Tibial artery (tissue), 4 donors: ENCODE measurements at regions not wholly inside any gene's neighbourhood (a gene's known extent, or its start where the extent isn't known, plus 50 kb on each side); places are given as distances from the start of the nearest gene placed in this dataset.

Source experiments
- DNase-seq, 2 donors: peaks; one replicate each; pipeline ENCODE4 v3.0.0-alpha.2; 2019
- H3K27ac ChIP-seq, 2 donors: fragments of 200-600 bp; sonication (generic) in 1 of 2; 1 replicate in 1 of 2; 2 replicates in 1 of 2; pipeline ENCODE4 v1.5.1; 2018 to 2019; ENCODE audit warnings: mild to moderate bottlenecking in 1 of 2
- H3K27me3 ChIP-seq, 2 donors: fragments of 200-600 bp; sonication (generic) in 1 of 2; one replicate each; pipeline versions ENCODE4 v1.5.1 to v1.6.0; 2016 to 2019
- H3K36me3 ChIP-seq, 3 donors: fragments of 200-600 bp; sonication (generic) in 2 of 3; one replicate each; pipeline ENCODE4 v1.5.1; 2016 to 2019; ENCODE audit warnings: mild to moderate bottlenecking in 2 of 3
- H3K4me1 ChIP-seq, 4 donors: fragments of 200-600 bp; sonication (generic) in 2 of 4; 1 replicate in 3 of 4; 2 replicates in 1 of 4; pipeline ENCODE4 v1.5.1; 2016 to 2019
- H3K4me3 ChIP-seq, 2 donors: fragments of 200-600 bp; sonication (generic) in 1 of 2; 1 replicate in 1 of 2; 2 replicates in 1 of 2; pipeline ENCODE4 v1.5.1; 2018 to 2019; ENCODE audit warnings: mild to moderate bottlenecking in 2 of 2
- H3K9me3 ChIP-seq, 3 donors: fragments of 200-600 bp; sonication (generic) in 1 of 3; one replicate each; pipeline ENCODE4 v1.5.1; 2016 to 2019
- intact Hi-C: fragments of 100-400 bp; cut with DNase I; formaldehyde crosslinking; loops from one replicate; pipeline ENCODE4 v1.15.0; 2023; ENCODE audit warnings: low total_unique reads
- TF ChIP-seq, protein P1 (sequence below), 2 experiments: fragments of 200-600 bp in 1 of 2; fragments of 450-650 bp in 1 of 2; IDR thresholded peaks; one replicate each; pipeline ENCODE4 v1.5.1; 2017 to 2019; ENCODE audit warnings: antibody characterized with exemption in 2 of 2, mild to moderate bottlenecking in 1 of 2, moderate library complexity in 1 of 2

DNA sequence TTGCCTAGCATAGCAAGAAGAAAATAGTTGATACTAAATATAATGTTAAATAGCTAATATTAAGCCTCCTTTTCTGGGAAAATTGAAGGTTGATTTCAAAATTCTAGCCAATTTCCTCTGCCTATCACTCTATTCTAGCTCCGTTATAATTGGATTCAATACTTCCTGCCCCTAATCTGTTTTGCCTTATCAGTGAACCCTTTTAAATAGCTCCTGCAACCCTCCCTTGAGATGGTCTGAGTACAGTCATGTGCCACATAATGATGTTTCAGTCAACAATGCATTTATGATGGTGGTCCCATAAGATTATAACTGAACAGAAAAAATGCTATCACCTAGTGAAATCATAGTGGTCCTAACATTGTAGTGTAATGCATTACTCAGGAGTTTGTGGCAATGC lies 79.7 kb upstream of the PBX1 start:
- Histone ChIP-seq H3K4me1 (no peaks in the 10 kb centered on the region), H3K27me3 (no peaks in the 10 kb centered on the region), H3K9me3 (no peaks in the 10 kb centered on the region), H3K4me3 (no peak overlapping the region), H3K36me3 (no peaks in the 10 kb centered on the region), H3K27ac (no peak overlapping the region)
- no peak for DNase-seq
- TF ChIP-seq, protein P1, sequence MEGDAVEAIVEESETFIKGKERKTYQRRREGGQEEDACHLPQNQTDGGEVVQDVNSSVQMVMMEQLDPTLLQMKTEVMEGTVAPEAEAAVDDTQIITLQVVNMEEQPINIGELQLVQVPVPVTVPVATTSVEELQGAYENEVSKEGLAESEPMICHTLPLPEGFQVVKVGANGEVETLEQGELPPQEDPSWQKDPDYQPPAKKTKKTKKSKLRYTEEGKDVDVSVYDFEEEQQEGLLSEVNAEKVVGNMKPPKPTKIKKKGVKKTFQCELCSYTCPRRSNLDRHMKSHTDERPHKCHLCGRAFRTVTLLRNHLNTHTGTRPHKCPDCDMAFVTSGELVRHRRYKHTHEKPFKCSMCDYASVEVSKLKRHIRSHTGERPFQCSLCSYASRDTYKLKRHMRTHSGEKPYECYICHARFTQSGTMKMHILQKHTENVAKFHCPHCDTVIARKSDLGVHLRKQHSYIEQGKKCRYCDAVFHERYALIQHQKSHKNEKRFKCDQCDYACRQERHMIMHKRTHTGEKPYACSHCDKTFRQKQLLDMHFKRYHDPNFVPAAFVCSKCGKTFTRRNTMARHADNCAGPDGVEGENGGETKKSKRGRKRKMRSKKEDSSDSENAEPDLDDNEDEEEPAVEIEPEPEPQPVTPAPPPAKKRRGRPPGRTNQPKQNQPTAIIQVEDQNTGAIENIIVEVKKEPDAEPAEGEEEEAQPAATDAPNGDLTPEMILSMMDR (IDR thresholded peaks at IDR 0.05): no peak
- intact Hi-C loops: no loop called here

DNA sequence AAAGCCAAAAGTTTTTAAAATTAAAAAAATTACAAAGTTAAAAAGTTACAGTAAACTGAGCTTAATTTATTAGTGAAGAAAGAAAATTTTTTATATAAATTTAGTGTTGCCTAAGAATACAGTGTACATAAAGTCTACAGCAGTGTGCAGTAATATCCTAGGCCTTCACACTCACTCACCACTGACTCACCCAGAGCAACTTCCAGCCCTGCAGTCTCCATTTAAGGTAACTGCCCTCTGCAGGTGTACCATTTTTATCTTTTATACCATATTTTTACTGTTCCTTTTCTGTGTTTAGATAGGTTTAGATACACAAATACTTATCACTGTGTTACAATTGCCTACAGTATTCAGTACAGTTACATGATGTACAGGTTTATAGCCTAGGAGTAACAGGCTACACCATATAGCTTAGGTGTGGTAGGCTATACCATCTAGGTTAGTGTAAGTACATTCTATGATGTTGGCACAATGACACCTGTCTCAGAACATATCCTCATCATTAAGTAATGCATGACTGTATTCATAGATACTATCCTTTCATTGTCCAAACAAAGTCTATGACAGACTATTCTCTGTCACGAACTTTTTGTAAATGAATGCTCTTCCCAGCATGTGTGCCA lies 78.6 kb upstream of the PBX1 start:
- no peak overlapping the region for H3K27ac ChIP-seq
- no peaks in the 10 kb centered on the region for H3K4me1 ChIP-seq
- no peaks in the 10 kb centered on the region for H3K36me3 ChIP-seq
- H3K4me3 ChIP-seq: no peak overlapping the region
- intact Hi-C loops: no loop called here
- no peaks in the 10 kb centered on the region for H3K9me3 ChIP-seq
- H3K27me3 ChIP-seq: no peaks in the 10 kb centered on the region
- DNase-seq: no peak
- TF ChIP-seq, protein P1 (IDR thresholded peaks at IDR 0.05): no peak

- no peak for DNase-seq
- H3K4me1 ChIP-seq: peaks cover 0 to 27% (median 6%) of the 10 kb centered on the region in 4 donors
- H3K36me3 ChIP-seq: no peaks in the 10 kb centered on the region
- no peaks in the 10 kb centered on the region for H3K9me3 ChIP-seq
- TF ChIP-seq, protein P1 (IDR thresholded peaks at IDR 0.05): no peak
- H3K27ac ChIP-seq: peak overlapping the region in 1 of 2 donors; percentile 44
- no peak overlapping the region for H3K4me3 ChIP-seq
- intact Hi-C loops: no loop called here
- H3K27me3 ChIP-seq: no peaks in the 10 kb centered on the region
Observed at GRCh38 chr1:164495905-164496304, 63.1 kb upstream of the PBX1 start.

DNA sequence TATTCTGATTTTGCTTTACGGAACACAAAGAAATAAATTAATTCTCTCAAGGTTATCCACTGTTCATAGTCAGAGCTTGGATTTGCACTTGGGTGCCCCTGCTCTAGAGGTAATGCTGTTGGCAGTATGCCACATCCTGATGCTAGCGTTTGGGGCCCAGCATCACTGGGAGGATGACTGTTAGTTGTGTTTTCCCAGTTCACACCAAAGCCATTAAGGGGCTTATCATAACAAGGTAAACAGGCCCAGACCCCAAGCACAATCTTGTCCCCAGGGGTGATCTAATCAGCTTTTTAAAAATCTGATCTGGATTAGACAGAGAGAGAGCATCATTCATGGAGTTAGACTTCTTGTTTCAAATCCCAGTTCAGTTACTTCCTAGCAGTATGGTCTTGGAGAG lies 60.2 kb upstream of the PBX1 start:
- Histone ChIP-seq H3K4me1 (peaks cover 0 to 27% (median 6%) of the 10 kb centered on the region in 4 donors), H3K36me3 (no peaks in the 10 kb centered on the region), H3K9me3 (peaks cover 0 to 15% (median 6%) of the 10 kb centered on the region in 3 donors), H3K27ac (no peak overlapping the region), H3K27me3 (no peaks in the 10 kb centered on the region), H3K4me3 (no peak overlapping the region)
- TF ChIP-seq, protein P1 (IDR thresholded peaks at IDR 0.05): no peak
- intact Hi-C loops: no loop called here
- no peak for DNase-seq

DNA sequence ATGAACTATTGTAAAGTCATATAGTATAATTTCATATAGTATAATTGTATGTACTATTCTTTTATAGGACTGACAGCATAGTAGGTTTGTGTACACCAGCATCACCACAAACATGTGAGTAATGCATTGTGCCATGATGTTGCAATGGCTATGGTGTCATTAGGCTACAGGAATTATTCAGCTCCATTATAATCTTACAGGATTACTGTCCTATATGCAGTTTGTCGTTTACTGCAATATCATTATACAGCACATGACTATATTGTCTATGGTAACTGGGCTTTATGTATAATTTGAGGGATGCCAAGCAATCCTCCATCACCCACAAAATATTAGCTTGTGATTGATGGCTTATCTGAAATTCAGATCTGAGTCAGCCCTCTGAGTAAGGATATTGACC lies 54.2 kb upstream of the PBX1 start:
- no peak for DNase-seq
- H3K9me3 ChIP-seq: peaks cover 0 to 15% (median 6%) of the 10 kb centered on the region in 3 donors
- TF ChIP-seq, protein P1 (IDR thresholded peaks at IDR 0.05): no peak
- no peaks in the 10 kb centered on the region for H3K27me3 ChIP-seq
- H3K4me1 ChIP-seq: no peaks in the 10 kb centered on the region
- H3K4me3 ChIP-seq: no peak overlapping the region
- no peaks in the 10 kb centered on the region for H3K36me3 ChIP-seq
- intact Hi-C loops: no loop called here
- H3K27ac ChIP-seq: no peak overlapping the region
